Chondrocyte (in vitro differentiated cells): ENCODE measurements at regions not wholly inside any gene's neighbourhood (a gene's known extent, or its start where the extent isn't known, plus 50 kb on each side); places are given as distances from the start of the nearest gene placed in this dataset.

Source experiments
- DNase-seq: peaks from one replicate; pipeline ENCODE4 v3.0.0; 2021; ENCODE audit warnings: mixed read lengths, low spot score
- H3K27ac Mint-ChIP-seq: one replicate; pipeline ENCODE4 v1.8.0; 2021; ENCODE audit warnings: mild to moderate bottlenecking, moderate library complexity, mixed read lengths; ENCODE audit not compliant: unreplicated experiment
- H3K27me3 Mint-ChIP-seq: 2 replicates; pipeline ENCODE4 v1.8.0; 2021; ENCODE audit warnings: low read depth, mixed read lengths
- H3K36me3 Mint-ChIP-seq: 2 replicates; pipeline ENCODE4 v1.8.0; 2021; ENCODE audit warnings: low read depth, mixed read lengths
- H3K4me1 Mint-ChIP-seq: 2 replicates; pipeline ENCODE4 v1.8.0; 2021; ENCODE audit warnings: low read depth, mild to moderate bottlenecking, mixed read lengths
- H3K4me3 Mint-ChIP-seq: one replicate; pipeline ENCODE4 v1.8.0; 2021; ENCODE audit warnings: mild to moderate bottlenecking, moderate library complexity, mixed read lengths; ENCODE audit not compliant: unreplicated experiment
- H3K9me3 Mint-ChIP-seq: 2 replicates; pipeline ENCODE4 v1.8.0; 2021; ENCODE audit warnings: low read depth, mixed read lengths
- TF ChIP-seq, protein P1 (sequence below): fragments of 200-600 bp; sonication (generic); IDR thresholded peaks from 2 replicates; pipeline ENCODE4 v1.5.0; 2021; ENCODE audit warnings: antibody characterized with exemption, mild to moderate bottlenecking, moderate library complexity

GRCh38 chr9:117535434-117535833 is 120.6 kb upstream of the ASTN2 start:
- H3K9me3 Mint-ChIP-seq: no peaks in the 10 kb centered on the region
- no peak overlapping the region for H3K27ac Mint-ChIP-seq
- DNase-seq: no peak
- TF ChIP-seq, protein P1, sequence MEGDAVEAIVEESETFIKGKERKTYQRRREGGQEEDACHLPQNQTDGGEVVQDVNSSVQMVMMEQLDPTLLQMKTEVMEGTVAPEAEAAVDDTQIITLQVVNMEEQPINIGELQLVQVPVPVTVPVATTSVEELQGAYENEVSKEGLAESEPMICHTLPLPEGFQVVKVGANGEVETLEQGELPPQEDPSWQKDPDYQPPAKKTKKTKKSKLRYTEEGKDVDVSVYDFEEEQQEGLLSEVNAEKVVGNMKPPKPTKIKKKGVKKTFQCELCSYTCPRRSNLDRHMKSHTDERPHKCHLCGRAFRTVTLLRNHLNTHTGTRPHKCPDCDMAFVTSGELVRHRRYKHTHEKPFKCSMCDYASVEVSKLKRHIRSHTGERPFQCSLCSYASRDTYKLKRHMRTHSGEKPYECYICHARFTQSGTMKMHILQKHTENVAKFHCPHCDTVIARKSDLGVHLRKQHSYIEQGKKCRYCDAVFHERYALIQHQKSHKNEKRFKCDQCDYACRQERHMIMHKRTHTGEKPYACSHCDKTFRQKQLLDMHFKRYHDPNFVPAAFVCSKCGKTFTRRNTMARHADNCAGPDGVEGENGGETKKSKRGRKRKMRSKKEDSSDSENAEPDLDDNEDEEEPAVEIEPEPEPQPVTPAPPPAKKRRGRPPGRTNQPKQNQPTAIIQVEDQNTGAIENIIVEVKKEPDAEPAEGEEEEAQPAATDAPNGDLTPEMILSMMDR: no peak
- H3K4me3 Mint-ChIP-seq: no peak overlapping the region
- no peaks in the 10 kb centered on the region for H3K36me3 Mint-ChIP-seq
- no peaks in the 10 kb centered on the region for H3K27me3 Mint-ChIP-seq
- H3K4me1 Mint-ChIP-seq: no peaks in the 10 kb centered on the region

DNA sequence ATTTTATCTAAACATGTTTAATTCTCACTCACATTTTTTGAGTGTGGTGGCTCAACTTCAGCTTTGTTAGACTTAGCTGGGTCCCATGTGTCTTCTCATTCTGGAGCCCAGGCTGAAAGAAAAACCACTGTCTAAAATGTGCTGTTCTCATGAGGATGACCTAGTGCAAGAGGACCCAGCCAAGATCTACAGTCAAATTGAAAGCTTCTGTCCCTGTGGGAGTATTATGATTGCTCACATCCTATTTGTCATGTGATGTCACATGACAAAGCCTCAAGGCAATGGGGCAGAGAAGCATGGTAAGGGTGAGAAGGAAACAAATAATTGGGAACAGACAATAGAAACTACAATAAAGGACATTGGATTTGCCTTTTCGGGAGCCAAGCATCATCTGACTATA is 113.4 kb upstream of the ASTN2 start:
- H3K4me1 Mint-ChIP-seq: no peaks in the 10 kb centered on the region

DNA sequence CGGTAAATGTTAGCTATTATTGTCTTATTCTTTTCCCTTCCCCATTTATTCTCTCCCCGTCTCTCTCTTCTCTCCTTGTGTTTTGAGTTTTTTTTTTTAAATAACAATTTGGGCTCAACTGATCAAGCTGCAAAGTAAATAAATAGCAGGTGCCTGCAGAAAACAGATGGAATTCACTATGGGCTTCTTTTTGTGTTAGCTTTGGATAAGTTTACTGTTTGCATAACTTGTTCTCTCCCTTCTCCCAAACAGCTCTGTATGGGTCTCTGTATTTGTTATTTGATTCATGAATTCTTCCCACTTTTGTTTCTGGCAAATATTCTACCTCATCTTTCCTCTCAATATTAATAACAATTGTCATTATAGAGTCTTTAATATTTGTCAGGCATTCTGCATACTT is 111.8 kb upstream of the ASTN2 start:
- Mint-ChIP-seq H3K4me3 (no peak overlapping the region), H3K4me1 (no peaks in the 10 kb centered on the region), H3K27me3 (no peaks in the 10 kb centered on the region), H3K9me3 (peaks cover 10% of the 10 kb centered on the region), H3K27ac (no peak overlapping the region), H3K36me3 (no peaks in the 10 kb centered on the region)
- DNase-seq: no peak
- TF ChIP-seq, protein P1: no peak

More for the DNA sequence above, 113.4 kb upstream of the ASTN2 start:
- no peaks in the 10 kb centered on the region for H3K36me3 Mint-ChIP-seq
- H3K9me3 Mint-ChIP-seq: peaks cover 10% of the 10 kb centered on the region
- H3K27ac Mint-ChIP-seq: no peak overlapping the region
- H3K4me3 Mint-ChIP-seq: no peak overlapping the region
- H3K27me3 Mint-ChIP-seq: no peaks in the 10 kb centered on the region
- TF ChIP-seq, protein P1: no peak
- DNase-seq: no peak

DNA sequence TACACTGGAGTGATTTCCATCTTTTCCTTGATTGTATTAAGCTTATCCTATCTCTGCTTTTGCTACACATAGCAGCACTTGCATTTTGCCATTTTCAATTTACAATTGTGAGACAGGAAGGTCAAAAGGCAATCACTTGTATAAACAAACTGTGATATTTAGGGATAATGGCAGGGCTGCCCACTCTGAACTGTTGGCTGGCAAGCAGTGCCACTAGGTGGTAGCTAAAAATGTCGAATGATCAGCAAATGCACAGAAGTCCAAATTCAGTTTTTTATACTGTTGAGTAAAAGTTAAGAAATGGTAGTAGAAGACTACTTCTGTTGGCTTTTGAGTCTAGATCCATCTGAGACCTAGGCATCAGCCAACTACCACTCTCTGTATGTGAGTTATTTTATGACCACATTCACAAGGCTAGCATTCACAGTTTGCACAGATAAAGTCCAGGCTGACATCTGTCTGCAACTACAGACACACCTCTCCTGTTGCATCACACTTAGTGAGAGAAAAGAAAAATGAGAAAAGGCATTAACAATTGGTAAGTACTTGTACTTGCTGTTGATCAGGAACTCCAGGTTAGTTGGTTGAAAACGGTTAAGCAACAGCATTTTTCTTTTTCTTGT is 108.8 kb upstream of the ASTN2 start:
- TF ChIP-seq, protein P1: no peak
- Mint-ChIP-seq H3K27me3 (no peaks in the 10 kb centered on the region), H3K4me1 (no peaks in the 10 kb centered on the region), H3K9me3 (peaks cover 10% of the 10 kb centered on the region), H3K36me3 (no peaks in the 10 kb centered on the region), H3K4me3 (no peak overlapping the region), H3K27ac (no peak overlapping the region)
- no peak for DNase-seq

DNA sequence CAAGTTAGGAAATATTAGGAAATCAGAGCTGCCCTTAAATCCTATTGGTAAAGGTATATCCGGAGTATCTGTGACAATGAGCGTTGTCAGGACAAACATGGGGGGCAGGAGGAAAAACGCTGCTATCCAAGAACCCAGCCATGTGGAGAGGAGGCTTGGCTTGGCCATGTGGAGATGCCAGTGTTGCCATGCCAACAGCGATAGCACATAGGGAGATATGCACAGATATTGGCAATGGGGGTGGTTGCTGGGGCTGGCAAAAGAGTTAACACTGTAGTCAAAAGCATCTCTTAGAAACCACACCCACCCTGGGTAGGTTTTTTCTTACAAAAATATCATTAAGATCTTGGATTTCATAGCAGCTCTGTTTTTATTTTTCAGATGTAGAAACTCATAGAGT is 106.4 kb upstream of the ASTN2 start:
- TF ChIP-seq, protein P1: no peak
- Mint-ChIP-seq H3K27me3 (no peaks in the 10 kb centered on the region), H3K27ac (no peak overlapping the region), H3K4me1 (no peaks in the 10 kb centered on the region), H3K4me3 (no peak overlapping the region), H3K36me3 (no peaks in the 10 kb centered on the region), H3K9me3 (peaks cover 10% of the 10 kb centered on the region)
- DNase-seq: no peak
